NCI-H2029 treated with DMSO at 0.1 percent for 48 hours (cell line): ENCODE measurements at regions not wholly inside any gene's neighbourhood (a gene's known extent, or its start where the extent isn't known, plus 50 kb on each side); places are given as distances from the start of the nearest gene placed in this dataset.
"Not testable (repeated sequence)": the region's sequence is repeated elsewhere in the genome, so short reads cannot be mapped to it uniquely, and the experiment has no call there.

Experiments used
- DNase-seq: peaks from one replicate; lab custom pipeline; 2025; lab: John Stamatoyannopoulos, UW

DNA sequence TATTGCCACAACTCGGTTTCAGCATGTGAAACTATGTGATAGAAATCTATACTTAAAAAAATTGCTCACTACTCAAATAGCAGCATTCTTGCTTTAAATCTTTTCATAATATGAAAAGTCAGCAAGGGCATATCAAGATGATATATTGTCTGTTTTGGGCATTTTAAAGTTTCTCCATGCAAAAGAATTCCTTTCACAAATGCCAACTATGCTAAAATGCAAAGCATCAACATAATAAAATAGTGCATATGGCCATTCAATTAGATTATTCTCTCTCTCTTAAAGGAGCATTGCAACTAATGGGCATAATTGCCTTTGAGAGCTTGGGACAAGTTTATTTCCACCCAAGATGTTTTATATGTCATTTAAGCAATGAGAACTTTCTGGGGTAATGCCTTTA is 475.1 kb downstream of the ZPLD1 start:
- no peak for DNase-seq

GRCh38 chr3:102916532-102916931 is 481.7 kb downstream of the ZPLD1 start:
- DNase-seq: no peak

DNA sequence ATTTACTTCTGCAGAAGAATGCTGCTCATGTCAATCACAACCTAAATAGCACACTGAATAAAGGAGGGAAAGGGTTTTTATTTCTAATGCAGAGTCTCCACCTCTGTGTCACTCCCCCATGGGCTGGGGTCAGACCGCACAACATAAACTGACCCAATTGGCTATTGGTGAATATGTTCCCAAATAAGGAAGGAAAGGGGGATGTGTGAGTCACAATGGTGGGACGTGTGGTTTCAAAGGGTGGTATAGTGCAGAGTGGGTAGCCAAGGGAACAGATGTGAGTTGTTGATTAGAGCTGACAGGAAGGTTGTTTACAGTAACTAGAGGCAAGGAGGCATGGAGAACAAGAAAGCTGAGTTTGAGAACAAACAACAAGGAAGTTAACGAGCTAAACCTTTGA is 491.8 kb downstream of the ZPLD1 start:
- DNase-seq: no peak

DNA sequence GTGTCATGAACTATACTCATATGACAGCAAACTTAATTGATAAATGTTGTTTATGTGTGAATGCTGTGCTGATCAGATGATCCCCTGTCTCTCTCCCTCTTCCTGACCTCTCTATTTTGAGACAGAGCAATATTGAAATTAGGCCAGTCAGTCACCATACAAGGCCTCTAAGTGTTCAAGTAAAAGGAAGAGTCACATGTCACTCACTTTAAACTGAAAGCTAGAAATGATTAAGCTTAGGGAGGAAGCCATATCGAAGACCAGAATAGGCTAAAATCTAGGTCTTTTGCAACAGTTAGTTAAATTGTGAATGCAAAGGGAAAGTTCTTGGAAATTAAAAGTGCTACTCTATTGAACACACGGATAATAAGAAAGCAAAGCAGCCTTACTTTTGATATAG is 498.6 kb downstream of the ZPLD1 start:
- no peak for DNase-seq

DNA sequence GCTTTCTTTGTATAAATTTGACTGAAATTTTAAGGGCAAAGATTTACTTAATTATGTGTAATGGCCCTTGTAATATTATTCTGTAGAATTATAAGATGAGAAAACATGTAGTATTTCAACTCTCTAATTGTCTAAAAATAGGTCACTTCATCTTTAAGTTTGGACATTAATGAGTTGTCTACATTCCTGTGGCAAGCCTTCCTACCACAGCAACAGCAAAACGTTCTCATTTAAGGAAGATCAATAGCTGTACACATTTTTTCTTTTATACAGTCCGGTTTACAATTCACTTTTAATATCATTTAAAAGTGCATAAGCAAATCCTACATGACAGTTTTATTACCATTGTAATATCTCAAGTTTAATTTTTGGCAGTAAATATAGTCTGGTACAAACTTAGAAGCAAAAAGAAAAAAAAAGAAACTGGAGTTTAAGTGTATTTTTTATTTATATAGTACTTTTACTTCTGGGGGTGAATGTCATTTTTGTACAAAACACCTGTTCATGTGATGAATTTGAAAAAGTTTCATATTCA is 501.8 kb downstream of the ZPLD1 start:
- no peak for DNase-seq

DNA sequence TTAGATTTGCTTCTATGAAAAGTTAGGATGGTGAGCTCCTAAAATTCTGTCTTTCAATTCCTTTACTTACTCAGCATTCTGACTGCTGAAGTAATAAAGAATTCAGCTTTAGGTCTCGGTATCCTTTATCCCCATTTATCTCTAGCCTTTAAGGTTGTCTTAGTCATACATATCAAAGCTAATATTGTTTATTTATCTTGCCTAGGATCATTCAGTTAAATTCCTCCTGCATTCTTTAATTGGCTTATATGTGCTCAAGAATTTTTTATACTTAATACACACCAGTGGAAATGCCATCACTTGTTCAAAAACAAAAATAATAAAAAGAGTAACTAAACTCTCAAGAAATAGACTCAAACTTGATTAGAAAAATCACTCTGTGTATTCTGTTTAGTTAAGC is 507.0 kb downstream of the ZPLD1 start:
- no peak for DNase-seq

DNA sequence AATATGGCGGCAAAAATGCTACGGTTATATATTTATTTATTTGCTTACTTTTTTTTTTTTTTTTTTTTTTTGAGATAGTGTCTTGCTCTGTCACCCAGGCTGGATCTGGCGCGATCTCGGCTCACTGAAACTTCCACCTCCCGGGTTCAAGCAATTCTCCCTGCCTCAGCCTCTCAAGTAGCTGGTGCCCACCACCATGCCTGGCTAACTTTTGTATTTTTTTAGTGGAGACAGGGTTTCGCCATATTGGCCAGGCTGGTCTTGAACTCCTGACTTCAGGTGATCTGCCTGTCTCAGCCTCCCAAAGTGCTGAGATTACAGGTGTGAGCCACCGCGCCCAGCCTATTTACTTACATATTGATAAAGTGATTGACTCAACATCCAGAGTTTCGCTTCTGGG is 511.6 kb downstream of the ZPLD1 start:
- not testable (repeated sequence) for DNase-seq

- DNase-seq: no peak
Measured at GRCh38 chr3:102972350-102972749, 537.5 kb downstream of the ZPLD1 start.

GRCh38 chr3:102974333-102974732 is 539.5 kb downstream of the ZPLD1 start:
- no peak for DNase-seq

- DNase-seq: no peak
Measured at GRCh38 chr3:102979191-102979590, 544.4 kb downstream of the ZPLD1 start.

DNA sequence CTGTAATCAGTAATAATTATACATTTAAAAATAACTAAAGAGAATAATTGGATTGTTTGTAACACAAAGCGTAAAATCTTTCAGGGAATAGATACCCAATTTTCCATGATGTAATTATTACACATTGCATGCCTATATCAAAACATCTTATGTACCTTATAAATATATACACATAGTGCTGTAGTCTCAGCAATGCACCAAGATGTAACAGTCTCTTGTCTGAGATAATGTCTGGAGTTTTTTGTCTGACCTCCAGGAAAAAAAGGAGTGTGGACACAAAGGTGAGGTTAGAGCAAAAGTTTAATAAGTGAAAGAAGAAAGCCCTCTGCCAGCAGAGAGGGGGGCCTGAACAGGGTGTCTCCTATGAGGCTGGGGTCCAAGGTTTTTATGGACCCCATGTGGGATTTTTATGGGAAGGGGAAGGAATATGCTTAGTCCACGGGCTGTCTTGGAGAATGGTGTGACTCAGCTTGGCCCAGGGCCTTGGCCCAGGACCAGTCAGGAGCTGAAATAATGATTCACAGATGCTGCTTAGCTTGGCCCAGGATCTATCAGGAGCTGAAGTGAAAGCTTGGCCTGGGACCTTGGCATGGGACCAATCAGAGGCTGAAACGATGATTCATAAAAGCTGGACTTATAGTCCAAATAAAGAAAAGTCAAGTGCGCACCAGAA is 545.0 kb downstream of the ZPLD1 start:
- no peak for DNase-seq

DNA sequence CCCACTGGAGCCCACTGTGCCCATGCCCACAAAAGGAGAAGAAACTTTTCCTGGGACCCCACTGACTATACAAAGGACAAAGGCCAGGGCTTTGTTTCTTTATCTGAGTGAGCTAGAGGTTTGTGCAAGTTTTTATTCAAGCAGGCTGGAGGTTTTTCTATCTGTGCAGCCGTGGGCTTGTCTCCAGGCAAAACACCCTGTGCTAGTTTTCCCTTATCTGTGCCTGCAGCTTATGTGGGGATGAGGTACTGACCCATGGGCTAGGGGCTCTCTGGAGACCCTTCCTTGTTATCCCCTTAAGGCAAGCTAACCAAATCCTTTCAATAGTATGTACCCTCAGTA is 545.5 kb downstream of the ZPLD1 start:
- DNase-seq: no peak

DNA sequence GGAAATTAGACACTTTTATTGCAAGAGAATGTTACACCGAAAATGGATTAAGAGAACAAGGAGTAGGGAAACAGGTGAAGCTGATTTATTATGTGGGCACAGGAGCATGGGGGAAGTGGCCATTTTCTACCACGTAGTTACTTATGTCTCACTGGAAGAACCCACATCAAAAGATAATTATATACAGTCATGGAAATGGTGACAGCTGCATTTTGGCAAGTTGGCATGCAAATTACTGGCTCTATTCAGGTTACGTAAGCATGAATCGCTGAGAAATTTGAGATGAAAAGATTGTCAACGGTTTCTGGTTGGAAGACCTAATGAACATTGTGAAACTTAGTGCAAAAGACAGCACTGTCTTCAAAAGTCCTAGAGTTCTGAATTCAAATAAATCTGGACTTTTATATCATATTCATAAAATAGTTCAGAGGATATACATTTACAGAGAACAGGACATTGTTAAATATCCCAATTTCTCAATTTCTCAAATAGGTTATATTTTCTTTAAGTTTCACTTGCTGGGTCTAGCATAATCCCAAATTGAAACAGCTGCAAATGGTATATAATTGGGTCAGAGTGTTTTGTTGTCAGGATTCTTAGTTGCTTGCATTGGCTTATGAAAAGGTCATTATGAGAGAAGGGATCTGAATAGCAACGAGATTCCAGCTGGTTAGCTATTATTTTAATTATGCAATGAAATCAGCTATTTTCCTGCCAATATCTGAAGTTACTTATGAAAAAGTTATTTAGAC is 567.8 kb downstream of the ZPLD1 start:
- no peak for DNase-seq

DNA sequence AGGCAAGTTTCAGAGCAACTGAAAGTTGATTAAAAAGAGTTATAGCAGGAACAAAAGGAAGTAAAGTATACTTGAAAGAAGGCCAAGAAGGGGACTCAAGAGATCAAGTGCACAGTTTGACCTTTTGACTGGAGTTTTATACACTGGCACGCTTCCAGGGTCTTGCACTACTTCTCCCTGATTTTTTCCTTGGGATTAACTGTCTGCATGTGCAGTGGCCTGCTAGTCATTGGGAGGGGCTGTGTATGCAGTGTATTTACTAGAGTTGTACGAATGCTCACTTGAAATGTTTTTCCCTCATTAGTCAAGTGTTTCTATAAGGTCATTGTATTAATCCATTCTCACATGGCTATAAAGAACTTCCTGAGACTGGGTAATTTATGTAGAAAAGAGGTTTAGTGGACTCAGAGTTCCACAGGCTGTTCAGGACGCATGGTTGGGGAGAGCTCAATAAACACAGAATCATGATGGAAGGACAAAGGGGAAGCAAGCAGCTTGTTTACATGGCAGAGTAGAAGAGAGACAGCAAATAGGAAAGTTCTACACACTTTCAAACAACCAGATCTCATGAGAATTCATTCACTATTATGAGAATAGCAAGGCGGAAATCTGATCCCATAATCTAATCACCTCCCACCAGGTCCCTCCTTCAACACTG is 571.8 kb downstream of the ZPLD1 start:
- no peak for DNase-seq

- DNase-seq: no peak
Measured at GRCh38 chr3:103009609-103010008, 574.8 kb downstream of the ZPLD1 start.

DNA sequence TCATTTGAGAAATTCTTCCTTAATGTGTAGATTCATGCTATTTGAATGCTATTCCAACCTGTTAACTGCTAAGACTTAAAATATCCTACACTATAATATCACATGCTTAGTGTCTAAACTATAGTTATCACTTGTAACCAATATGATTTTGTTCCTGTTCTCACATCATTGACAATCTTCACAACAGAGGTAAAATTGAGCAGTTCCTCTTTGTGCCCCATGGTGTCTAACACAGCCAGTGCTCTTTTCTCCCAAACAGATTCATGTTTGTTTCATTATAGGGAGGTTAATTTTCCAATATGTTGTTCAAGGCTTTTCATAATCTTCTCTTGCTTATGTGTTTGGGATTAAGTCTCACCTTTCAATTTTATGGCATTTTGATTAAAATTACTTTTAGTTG is 591.1 kb downstream of the ZPLD1 start:
- DNase-seq: no peak

- no peak for DNase-seq
Measured at GRCh38 chr3:103033841-103034240, 599.0 kb downstream of the ZPLD1 start.

DNA sequence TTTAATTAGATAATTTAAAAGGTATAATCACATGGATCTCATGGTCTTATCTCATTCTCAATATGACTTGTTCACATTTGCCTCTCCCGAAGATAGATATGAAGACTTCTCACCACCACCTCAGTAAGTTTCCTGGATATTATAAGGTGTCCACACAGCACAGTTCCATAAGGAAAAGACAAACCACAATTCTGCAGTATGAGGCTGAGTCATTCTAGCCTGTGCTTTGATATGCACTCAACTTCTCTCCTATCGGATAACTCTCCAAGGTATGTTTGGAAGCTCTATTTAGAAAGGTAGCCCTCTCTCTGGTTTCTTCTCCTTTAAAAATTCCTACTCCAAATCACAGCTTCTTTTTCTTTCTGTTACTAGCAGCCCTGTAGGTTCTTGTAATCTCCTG is 612.8 kb downstream of the ZPLD1 start:
- DNase-seq: no peak

GRCh38 chr3:103048068-103048722 is 613.4 kb downstream of the ZPLD1 start:
- DNase-seq: no peak

DNA sequence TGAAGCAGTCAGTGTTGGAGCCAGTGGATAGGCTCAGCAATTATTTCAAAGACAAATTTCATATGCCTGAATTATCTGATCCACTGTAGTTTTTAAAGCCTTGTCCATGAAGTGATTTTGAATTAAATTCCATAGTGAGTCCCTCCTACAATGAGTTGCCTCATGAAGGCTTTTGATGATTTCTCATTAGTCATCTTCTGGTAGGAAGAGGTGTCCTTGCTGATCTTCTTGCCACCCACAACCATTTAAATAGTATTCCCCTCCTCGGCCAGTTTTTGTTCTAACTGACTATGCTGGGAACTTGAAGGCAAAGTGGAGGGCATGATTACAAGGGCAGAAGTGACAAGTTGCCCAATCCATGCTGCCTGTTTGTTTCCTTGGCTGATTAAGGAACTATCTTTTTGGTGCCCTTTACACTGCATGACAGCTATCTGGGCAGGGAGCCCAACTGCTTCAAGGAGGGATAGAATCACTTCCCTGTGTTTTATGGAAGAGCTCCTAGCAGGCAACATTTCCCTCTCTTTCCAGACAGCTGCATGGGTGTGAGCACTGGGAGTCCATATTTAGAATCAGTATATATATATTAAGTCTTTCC is 617.5 kb downstream of the ZPLD1 start:
- DNase-seq: no peak

DNA sequence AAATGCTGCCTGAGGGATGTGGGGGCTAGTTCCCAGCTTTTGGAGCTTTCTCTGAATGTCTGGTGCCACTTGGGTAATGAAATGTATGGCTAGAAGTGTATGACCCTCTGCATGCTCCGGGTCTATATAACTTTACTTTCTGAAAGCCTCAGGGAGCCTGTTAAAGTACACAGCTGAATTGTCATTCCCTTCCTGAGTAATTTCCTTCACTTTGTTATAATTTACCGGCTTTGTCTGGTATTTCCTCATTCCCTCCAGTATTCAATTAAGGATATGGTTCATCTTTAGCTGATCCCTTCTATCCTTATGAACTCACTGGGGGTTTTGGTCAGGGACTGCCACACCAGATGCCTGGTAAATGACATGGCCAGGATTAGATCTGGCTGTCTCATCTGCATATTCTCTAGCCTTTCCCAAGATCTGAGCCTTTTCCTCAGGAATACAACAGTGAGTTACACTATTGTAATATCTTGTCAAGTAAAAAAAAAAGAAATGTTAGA is 620.3 kb downstream of the ZPLD1 start:
- no peak for DNase-seq

DNA sequence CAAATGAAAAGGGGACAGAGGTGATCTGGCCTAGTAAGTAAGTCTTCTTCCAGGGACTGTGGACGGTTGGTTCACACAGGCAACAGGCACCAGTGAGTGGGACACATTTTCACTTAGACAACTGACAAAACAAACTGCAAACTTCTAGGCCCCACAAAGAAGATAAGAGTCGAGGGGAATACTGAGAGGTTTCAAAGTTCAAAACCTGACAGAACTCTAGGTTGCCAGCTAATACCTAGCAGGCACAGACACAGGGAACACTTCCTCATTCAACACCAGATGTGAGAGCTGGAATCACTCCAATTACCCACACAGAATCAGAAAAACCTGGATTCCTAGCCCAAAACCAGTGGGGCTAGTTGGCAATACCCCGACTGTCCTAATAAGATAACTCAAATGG is 621.7 kb downstream of the ZPLD1 start:
- no peak for DNase-seq
